ENCODE measurements at regions not wholly inside any gene's neighbourhood (a gene's known extent, or its start where the extent isn't known, plus 50 kb on each side); places are given as distances from the start of the nearest gene placed in this dataset.

DNA sequence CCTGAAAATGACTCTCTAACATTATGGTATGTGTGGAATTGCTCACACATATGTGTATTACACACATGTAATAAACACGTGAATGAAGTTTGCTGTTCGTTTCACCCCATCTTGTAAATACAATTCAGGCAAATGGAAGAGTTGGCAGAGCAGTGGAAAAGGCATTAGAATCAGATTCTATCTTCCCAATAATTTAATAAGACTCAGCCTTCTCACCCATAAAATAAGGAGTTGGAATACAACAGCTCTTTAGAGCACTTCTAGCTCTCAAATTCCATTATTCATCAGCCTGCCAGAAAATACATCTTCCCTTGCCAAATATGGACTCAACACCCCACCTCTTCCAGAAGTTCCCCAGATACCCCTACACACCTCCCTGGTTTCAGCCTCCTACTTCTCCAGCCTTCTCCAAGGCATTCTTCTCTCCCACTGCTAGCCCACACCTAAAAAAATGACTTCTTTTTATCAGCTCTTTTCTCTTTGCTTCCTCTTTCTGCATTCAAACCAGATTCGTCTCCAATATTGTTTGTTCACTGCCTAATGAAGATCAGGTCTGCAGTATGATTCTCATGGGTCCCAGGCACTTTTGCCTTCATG lies 66.2 kb upstream of the DYRK2 start:
- TF ChIP-seq CTCF (IDR thresholded peaks at IDR 0.05), result no peak
- peaks cover 0 to 4% (median 0%) of the 10 kb centered on the region in 4 donors for H3K4me1 ChIP-seq
- no peak for DNase-seq
- no peak overlapping the region for H3K4me3 ChIP-seq
- H3K27me3 ChIP-seq, result no peaks in the 10 kb centered on the region
- no peaks in the 10 kb centered on the region for H3K36me3 ChIP-seq
- no peaks in the 10 kb centered on the region for H3K9me3 ChIP-seq
- no peak overlapping the region for H3K27ac ChIP-seq
- intact Hi-C loops (cut with DNase I; ENCODE audit: low total_unique reads), result no loop called here

GRCh38 chr12:67582844-67583243 lies 65.7 kb upstream of the DYRK2 start:
- H3K27me3 ChIP-seq, result no peaks in the 10 kb centered on the region
- no peak for TF ChIP-seq CTCF (IDR thresholded peaks at IDR 0.05)
- H3K27ac ChIP-seq, result no peak overlapping the region

DNA sequence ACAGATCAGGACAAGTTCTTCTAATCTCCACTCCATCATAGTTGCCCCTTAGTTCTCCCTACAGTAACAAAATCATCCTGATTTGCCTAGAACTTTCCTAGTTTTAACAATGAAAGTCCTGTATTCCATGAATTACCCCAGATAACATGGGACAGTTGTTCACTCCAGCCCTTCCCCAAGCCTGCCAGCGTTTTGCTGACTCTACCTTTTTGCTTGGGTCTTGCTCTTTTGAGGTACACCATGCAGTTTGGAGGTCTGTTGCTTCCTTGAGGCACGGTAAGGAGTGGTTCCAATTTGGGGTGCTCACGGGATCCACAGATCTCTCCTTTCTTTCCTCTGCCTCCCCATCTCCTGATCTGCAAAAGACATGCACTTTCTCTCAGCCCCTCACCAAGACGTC lies 61.6 kb upstream of the DYRK2 start:
- H3K27me3 ChIP-seq, result no peaks in the 10 kb centered on the region
- H3K9me3 ChIP-seq, result no peaks in the 10 kb centered on the region
- no peak for TF ChIP-seq CTCF (IDR thresholded peaks at IDR 0.05)
- H3K27ac ChIP-seq, result no peak overlapping the region
- DNase-seq, result no peak
- H3K4me1 ChIP-seq, result peaks cover 0 to 4% (median 0%) of the 10 kb centered on the region in 4 donors
- no peaks in the 10 kb centered on the region for H3K36me3 ChIP-seq
- intact Hi-C loops (cut with DNase I; ENCODE audit: low total_unique reads), result no loop called here
- H3K4me3 ChIP-seq, result no peak overlapping the region

More at GRCh38 chr12:67582844-67583243, 65.7 kb upstream of the DYRK2 start:
- Histone ChIP-seq H3K9me3 (no peaks in the 10 kb centered on the region), H3K4me1 (peaks cover 0 to 4% (median 0%) of the 10 kb centered on the region in 4 donors), H3K4me3 (no peak overlapping the region), H3K36me3 (no peaks in the 10 kb centered on the region)
- intact Hi-C loops (cut with DNase I; ENCODE audit: low total_unique reads), result no loop called here
- no peak for DNase-seq

- no peak for DNase-seq
- Histone ChIP-seq H3K9me3 (no peaks in the 10 kb centered on the region), H3K4me1 (peaks cover 0 to 9% (median 2%) of the 10 kb centered on the region in 4 donors), H3K27ac (no peak overlapping the region), H3K27me3 (no peaks in the 10 kb centered on the region), H3K36me3 (no peaks in the 10 kb centered on the region), H3K4me3 (no peak overlapping the region)
- intact Hi-C loops (cut with DNase I; ENCODE audit: low total_unique reads), result no loop called here
- no peak for TF ChIP-seq CTCF (IDR thresholded peaks at IDR 0.05)
Observed at GRCh38 chr12:67589078-67589477, 59.5 kb upstream of the DYRK2 start.

DNA sequence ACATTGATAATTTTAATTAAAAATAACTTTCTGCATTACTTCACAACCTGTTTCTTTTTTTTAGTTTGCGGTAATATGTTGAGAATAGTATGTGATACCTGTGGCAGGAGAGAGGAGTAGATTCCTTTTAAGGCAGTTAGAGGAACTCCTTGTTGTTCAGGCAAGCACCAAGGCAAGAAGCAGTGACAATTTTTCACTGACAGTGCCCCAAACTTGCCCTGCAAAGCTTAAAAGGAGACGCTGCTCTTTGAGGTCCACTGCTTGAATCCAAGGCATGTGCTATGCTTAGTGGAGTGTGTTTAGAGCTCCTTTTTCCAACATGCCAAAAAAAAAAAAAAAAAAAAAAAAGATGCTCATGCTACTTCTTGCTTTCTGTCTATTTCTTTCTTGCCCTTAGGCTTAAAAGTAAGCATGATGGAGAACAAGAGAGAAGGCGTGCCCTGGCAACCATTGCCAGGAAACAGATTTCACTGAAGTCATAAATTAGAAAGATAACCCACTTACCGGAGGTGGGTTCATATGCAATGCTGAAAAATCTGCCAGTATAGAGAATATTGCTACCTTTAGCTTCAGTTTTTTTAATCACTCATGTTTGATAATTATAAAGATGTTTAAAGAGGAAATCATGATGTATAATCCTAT lies 58.3 kb upstream of the DYRK2 start:
- no peaks in the 10 kb centered on the region for H3K27me3 ChIP-seq
- no peak overlapping the region for H3K4me3 ChIP-seq
- no peaks in the 10 kb centered on the region for H3K36me3 ChIP-seq
- intact Hi-C loops (cut with DNase I; ENCODE audit: low total_unique reads), result no loop called here
- H3K9me3 ChIP-seq, result no peaks in the 10 kb centered on the region
- H3K4me1 ChIP-seq, result peaks cover 0 to 9% (median 2%) of the 10 kb centered on the region in 4 donors
- no peak overlapping the region for H3K27ac ChIP-seq
- no peak for TF ChIP-seq CTCF (IDR thresholded peaks at IDR 0.05)
- DNase-seq, result no peak

Measured in tibial artery (tissue), 4 donors.